ENCODE measurements at regions not wholly inside any gene's neighbourhood (a gene's known extent, or its start where the extent isn't known, plus 50 kb on each side); places are given as distances from the start of the nearest gene placed in this dataset.

- intact Hi-C loops (cut with micrococcal nuclease; ENCODE audit: unreplicated experiment), result no loop called here
- BruUV-seq (replicated peaks), result no TSS peak
- Histone ChIP-seq H3K79me2 (ENCODE audit: low read depth) (no peaks in the 10 kb centered on the region), H3K9me3 (ENCODE audit: insufficient read depth, low read depth) (no peaks in the 10 kb centered on the region), H3K27ac (no peak overlapping the region), H3K9me2 (ENCODE audit: insufficient read depth) (no peaks in the 10 kb centered on the region), H2AFZ (no peak overlapping the region), H3K4me1 (replicated peaks; ENCODE audit: insufficient read depth) (no peaks in the 10 kb centered on the region), H3F3A (ENCODE audit: insufficient read depth, low read depth) (no peaks in the 10 kb centered on the region), H3K4me2 (no peak overlapping the region), H3K36me3 (ENCODE audit: low read depth) (no peaks in the 10 kb centered on the region), H3K4me3 (no peak overlapping the region), H3K27me3 (ENCODE audit: insufficient read depth, low read depth) (no peaks in the 10 kb centered on the region), H4K20me1 (ENCODE audit: insufficient read depth) (no peaks in the 10 kb centered on the region)
- ChIA-PET POLR2A (ENCODE audit: unreplicated experiment) (no interaction called here), CTCF (no interaction called here)
- TF ChIP-seq EZH2 (IDR thresholded peaks at IDR 0.05; ENCODE audit: low read depth) (no peak), CTCF (conservative IDR thresholded peaks at IDR 0.05) (no peak)
- no peak for DNase-seq
Measured at GRCh38 chr13:70789751-70790150, 681.5 kb upstream of the KLHL1 start.

- Histone ChIP-seq H3F3A (ENCODE audit: insufficient read depth, low read depth) (no peaks in the 10 kb centered on the region), H4K20me1 (ENCODE audit: insufficient read depth) (no peaks in the 10 kb centered on the region), H3K9me3 (ENCODE audit: insufficient read depth, low read depth) (no peaks in the 10 kb centered on the region), H3K27me3 (ENCODE audit: insufficient read depth, low read depth) (no peaks in the 10 kb centered on the region), H3K4me1 (replicated peaks; ENCODE audit: insufficient read depth) (no peaks in the 10 kb centered on the region), H3K4me3 (no peak overlapping the region), H3K27ac (no peak overlapping the region), H3K4me2 (no peak overlapping the region), H2AFZ (no peak overlapping the region), H3K9me2 (ENCODE audit: insufficient read depth) (no peaks in the 10 kb centered on the region), H3K79me2 (ENCODE audit: low read depth) (no peaks in the 10 kb centered on the region), H3K36me3 (ENCODE audit: low read depth) (no peaks in the 10 kb centered on the region)
- DNase-seq, result no peak
- intact Hi-C loops (cut with micrococcal nuclease; ENCODE audit: unreplicated experiment), result no loop called here
- TF ChIP-seq CTCF (conservative IDR thresholded peaks at IDR 0.05), result no peak
- no peak for TF ChIP-seq EZH2 (IDR thresholded peaks at IDR 0.05; ENCODE audit: low read depth)
- CTCF ChIA-PET, result no interaction called here
- no TSS peak for BruUV-seq (replicated peaks)
- POLR2A ChIA-PET (ENCODE audit: unreplicated experiment), result no interaction called here
Measured at GRCh38 chr13:70788074-70788473, 679.8 kb upstream of the KLHL1 start.

GRCh38 chr13:70784207-70784989, 676.1 kb upstream of the KLHL1 start:
- Histone ChIP-seq H3K27ac (no peak overlapping the region), H4K20me1 (ENCODE audit: insufficient read depth) (no peaks in the 10 kb centered on the region), H3K36me3 (ENCODE audit: low read depth) (no peaks in the 10 kb centered on the region), H3K4me3 (no peak overlapping the region), H3K27me3 (ENCODE audit: insufficient read depth, low read depth) (no peaks in the 10 kb centered on the region), H2AFZ (no peak overlapping the region), H3F3A (ENCODE audit: insufficient read depth, low read depth) (no peaks in the 10 kb centered on the region), H3K79me2 (ENCODE audit: low read depth) (no peaks in the 10 kb centered on the region), H3K9me3 (ENCODE audit: insufficient read depth, low read depth) (no peaks in the 10 kb centered on the region), H3K4me2 (no peak overlapping the region), H3K9me2 (ENCODE audit: insufficient read depth) (no peaks in the 10 kb centered on the region), H3K4me1 (replicated peaks; ENCODE audit: insufficient read depth) (no peaks in the 10 kb centered on the region)
- no TSS peak for BruUV-seq (replicated peaks)
- POLR2A ChIA-PET (ENCODE audit: unreplicated experiment), result no interaction called here
- CTCF ChIA-PET, result interaction anchor here (0.6 kb wide), 1 partner anchor 848 kb away, joined by 3 read pairs; no protein-coding TSS in a partner anchor
- TF ChIP-seq CTCF (conservative IDR thresholded peaks at IDR 0.05), result no peak
- TF ChIP-seq EZH2 (IDR thresholded peaks at IDR 0.05; ENCODE audit: low read depth), result no peak
- intact Hi-C loops (cut with micrococcal nuclease; ENCODE audit: unreplicated experiment), result no loop called here
- no peak for DNase-seq

Data from PC-9 (cell line).